GM18861 (cell line): ENCODE measurements at regions not wholly inside any gene's neighbourhood (a gene's known extent, or its start where the extent isn't known, plus 50 kb on each side); places are given as distances from the start of the nearest gene placed in this dataset.

Experiments used
- ATAC-seq: cut with Tn5 transposase; IDR thresholded peaks from one replicate; pipeline ENCODE4 v1.9.1; 2021; ENCODE audit not compliant: unreplicated experiment

DNA sequence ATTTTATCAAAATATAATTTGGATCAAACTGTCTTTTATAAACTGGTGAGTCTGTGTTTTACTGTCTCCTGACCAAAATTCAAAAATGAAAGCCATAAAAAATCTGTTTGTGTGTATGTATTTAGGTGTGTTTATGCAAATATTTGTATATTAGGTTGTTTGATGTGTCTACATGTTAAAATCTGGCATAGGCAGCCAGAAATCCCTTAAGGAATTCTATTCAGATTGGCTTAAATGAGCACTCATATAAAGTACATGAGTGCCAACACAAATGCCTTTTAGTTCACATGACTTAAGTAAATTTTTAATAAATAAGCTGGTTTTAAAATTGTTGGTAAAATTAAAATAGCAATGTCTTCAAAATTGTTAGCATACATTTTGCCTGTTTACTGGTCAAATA lies 133.3 kb upstream of the GUCY1A2 start:
- ATAC-seq, result no peak

DNA sequence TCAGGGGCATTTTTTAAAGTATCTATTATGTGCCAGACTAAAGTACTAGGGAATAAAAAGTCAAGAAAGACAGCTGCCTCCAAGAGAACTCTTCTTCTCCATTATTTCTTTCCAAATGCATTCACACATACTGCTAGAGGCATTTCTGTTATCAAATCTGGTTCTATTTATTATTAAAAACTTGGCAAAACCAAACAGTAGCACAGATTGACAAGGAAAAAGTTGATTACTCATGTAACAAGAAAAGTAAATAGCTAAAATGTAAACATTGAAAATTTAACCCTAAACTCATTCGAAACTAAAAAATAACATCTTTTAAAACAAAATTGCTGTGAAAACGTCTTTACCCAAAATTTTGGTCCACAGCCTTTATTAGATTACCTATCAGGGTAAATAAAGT lies 132.9 kb upstream of the GUCY1A2 start:
- ATAC-seq, result no peak

DNA sequence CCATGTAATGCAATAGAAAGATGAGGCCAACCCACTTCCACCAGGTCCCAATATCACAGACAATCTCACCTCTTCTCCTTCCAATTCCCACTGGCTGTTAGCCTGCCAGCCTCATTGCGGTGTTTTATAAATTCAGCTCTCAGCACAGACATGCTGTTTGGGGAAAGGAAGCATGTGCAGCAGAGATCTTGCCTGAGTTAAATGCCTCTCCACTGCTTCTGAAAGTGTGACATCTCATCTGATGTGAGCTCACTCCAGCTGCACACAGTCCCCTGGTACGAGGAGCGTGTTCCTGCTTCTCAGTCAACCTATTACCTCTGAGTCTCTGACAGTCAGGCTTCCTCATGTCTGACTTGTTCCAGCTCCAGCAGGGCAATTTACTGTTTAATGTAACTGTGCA lies 122.7 kb upstream of the GUCY1A2 start:
- ATAC-seq, result no peak

DNA sequence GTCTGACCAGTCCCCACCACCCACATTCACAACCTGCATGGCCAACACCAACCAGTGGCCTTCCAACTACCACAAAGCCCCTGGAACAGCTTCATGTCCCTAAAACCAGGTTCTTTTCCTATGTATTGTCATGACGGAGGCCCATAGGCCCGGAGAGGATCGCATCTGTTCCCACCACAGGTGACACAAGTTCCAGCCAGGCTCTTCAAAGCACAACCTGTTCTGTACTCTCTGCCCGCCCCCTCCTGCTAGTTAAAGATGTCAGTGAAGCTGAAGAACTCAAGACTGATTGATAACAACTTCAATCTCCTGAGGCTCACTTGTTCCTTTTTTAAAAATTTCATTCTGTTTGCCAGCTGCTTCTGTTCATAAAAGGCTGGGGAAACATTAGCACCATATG lies 121.1 kb upstream of the GUCY1A2 start:
- ATAC-seq, result no peak

DNA sequence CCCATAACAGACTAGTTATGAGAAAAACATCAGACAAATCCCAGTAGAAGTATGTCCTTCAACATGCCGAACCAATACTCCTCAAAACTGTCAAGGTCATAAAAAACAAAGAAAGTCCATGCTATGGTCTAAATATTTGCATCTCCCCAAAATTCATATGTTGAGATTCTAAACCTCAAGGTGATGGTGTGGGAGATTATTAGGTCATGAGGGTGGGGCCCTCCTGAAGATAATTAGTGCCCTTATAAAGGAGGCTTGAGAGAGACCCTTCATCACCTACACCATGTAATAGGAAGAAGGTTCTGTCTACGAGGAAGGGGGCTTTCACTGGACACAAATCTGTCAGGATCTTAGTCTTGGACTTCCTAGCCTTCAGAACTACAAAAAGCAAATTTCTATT lies 118.6 kb upstream of the GUCY1A2 start:
- ATAC-seq, result no peak

DNA sequence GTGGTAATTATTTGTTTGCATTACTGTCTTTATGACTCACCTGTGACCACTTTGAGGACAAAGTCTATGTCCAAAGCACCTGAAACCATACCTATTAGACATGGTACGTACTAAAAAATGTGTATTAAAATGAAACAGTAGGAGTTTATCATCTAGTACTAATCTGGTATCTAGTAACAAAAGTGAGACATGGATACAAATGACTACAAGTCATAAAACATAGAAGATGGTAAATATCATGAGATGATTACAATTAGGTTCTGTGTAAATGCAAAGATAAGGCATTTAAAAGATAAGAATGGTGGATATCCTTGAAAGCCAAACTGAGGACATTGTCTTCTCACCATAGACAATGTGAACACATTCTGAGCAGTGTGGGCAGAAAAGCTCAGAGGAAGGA lies 113.5 kb upstream of the GUCY1A2 start:
- no peak for ATAC-seq

DNA sequence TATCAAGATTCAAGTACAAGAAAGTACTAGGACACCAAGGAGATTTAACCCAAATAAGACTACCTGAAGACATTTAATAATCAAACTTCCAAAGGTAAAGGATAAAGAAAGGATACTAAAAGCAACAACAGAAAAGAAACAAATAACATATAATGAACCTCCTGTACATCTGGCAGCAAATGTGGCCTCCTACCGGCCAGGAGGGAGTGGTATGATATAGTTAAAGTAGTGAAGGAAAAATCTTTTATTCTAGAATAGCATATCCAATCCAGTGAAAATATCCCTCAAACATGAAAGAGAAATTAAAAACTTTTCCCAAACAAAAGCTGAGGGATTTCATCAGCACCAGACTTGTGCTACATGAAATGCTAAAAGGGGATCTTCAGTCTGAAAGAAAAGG lies 104.7 kb upstream of the GUCY1A2 start:
- no peak for ATAC-seq

DNA sequence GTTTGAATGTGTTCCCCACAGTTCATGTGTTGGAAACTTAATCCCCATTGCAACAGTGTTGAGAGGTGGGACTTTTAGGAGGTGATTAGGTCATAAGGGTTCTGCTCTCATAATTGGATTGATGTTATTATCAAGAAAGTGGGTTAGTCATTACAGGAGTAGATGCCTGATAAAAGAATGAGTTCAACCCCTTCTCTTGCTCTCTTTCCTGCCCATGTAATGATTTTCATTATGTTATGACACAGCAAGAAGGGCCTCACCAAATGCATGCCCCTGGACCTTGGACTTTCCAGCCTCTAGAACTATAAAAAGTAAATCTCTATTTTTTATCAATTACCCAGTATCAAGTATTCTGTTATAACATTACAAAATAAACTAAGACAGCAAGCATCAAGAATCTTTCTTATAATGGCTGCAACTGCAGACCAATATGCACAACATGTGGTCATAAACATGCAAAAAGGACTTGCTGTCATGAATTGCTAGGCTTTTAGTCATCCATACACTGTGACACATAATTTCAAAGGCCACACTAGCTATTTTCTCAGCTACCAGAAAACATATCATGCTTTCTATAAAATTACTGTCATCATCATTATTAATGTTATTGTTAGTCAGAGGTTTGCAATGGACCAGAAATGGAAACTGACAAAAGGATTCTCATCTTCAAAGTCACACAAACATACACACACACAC lies 99.9 kb upstream of the GUCY1A2 start:
- ATAC-seq, result no peak

DNA sequence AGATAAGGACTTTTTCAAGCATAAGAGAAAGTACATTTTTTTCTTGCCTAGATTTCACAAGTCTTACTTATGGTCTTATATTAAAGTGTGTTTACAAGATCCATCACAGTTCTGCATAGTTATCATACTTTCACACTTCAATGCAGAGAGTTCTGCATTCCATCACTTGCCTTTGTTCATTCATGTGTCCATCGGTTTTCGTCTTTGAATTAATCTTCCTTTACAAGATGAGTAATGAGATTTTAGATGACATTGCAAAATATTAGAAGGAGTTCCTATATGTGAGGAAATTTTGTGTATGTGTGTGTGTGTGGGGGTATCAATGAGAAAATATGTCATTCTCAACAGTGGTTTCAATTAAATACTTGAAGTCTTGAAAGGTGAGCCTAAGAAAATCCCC lies 98.1 kb upstream of the GUCY1A2 start:
- no peak for ATAC-seq

DNA sequence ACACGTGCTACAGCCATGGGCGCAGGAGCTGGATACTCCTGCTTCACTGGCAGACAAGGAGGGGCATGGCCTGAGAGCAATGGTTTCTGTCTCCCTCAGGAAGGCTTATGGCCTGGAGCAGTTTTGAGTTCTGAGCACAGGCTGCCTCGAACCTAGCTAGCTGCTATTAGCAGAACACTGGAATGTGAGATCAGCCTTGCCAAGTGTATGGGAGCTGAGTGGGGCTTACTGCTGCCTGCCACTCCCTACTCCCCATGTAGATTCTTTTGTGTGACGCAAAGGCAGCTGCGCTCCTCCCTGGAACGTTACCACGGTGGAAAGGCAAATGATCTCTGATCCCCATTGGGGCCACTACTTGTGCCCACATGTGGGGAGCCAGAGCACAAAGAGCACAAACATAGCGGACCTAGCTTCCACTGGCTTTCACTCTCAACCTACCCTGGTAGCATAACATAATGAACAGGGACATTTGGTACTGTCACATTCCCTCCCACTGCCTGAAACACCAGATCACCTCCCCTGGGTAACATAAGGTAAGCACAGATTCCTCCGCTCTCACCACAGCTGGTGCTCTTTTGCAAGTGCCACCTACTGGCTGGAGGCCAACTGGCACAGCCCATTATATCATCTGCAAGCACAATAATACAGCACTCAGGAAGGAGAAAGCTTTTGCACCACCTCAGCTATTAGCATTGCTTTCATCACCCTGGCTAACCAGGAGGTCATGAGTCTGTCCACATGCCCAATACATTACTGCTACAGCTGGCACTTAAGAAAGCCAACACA lies 84.6 kb upstream of the GUCY1A2 start:
- no peak for ATAC-seq

DNA sequence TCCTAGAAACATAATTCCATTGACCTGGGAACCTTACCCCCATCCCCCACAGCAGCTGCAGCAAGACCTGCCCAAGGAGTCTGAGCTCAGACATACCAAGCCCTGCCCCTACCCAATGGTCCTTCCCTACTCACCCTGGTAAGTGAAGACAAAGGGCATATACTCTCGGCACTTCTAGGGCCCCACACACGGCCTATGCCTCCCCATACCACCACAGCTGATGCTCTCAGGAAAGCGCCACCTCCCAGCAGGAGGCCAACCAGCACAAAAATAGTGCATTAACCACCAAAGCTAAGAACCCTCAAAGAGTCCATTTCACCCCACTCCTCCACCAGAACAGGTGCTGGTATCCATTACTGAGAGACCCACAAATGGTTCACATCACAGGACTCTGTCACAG lies 74.4 kb upstream of the GUCY1A2 start:
- no peak for ATAC-seq

DNA sequence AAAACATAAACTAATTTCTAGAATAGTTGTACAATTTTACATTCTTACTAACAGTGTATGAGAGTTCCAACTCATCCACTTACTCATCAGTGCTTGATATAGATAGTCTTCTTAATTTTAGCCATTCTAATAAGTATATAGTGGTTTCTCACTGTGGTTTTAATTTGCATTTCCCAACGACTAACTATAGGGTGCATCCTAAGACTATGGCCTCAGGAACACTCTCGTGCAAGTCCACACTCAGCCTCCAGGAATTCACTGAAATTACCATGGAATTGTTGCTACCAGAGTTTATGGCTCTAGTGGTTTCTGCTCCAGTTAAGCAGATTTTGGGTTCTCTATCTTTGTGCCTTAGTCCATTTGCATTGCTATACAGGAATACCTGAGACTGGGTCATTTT lies 60.1 kb upstream of the GUCY1A2 start:
- no peak for ATAC-seq

DNA sequence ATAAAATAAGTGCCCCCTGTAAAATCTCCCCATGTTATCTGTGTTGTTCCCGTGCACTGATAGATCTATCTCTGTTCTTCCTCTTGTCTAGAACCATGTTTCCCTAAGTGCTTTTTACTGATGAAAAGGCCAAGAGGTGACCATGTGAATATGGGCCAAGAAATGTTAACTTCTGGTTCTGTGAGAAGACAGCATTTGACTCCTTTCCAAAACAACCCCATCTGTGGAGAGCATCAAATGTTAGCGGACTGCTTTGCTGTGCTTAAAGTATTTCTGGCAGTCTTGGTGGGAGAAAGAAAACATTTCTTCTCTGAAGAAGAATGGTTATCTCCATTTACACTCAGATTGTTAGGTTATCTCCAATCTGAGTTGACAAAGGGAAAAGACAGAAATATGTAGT lies 58.6 kb upstream of the GUCY1A2 start:
- no peak for ATAC-seq

DNA sequence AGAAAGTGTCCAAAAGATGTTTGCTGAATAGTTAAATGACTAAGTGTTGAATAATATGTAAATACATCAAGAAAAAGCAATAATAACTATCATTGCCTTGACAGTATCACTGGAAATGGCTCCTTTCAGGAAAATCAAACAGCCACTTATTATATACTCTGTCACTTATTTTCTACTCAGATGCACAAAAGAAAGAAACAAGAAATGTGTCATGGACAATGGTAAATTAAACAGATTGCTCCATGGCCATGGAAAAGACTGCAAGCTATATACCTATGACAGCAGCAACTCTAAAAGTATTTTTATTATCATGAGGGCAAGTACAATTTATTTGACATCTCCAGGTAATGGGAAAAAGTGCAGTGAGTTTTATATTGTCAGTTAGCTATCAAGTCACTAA lies 52.9 kb upstream of the GUCY1A2 start:
- ATAC-seq, result no peak
